Trophoblast cell (in vitro differentiated cells and primary cell): ENCODE measurements at regions not wholly inside any gene's neighbourhood (a gene's known extent, or its start where the extent isn't known, plus 50 kb on each side); places are given as distances from the start of the nearest gene placed in this dataset.

Experiments
- DNase-seq, 2 donors: peaks; one replicate each; pipeline ENCODE4 v3.0.0-alpha.2; 2016
- H2AFZ ChIP-seq: 2 replicates; pipeline ENCODE4 v1.6.1; 2013; ENCODE audit warnings: low read length, moderate library complexity, mild to moderate bottlenecking; ENCODE audit not compliant: insufficient read depth, poor library complexity
- H2AK5ac ChIP-seq: 2 replicates; pipeline ENCODE4 v1.6.1; 2013; ENCODE audit warnings: mild to moderate bottlenecking, low read length
- H2BK120ac ChIP-seq: 2 replicates; pipeline ENCODE4 v1.6.1; 2013; ENCODE audit warnings: low read length, mild to moderate bottlenecking, moderate library complexity; ENCODE audit not compliant: insufficient read depth, poor library complexity
- H2BK12ac ChIP-seq: 2 replicates; pipeline ENCODE4 v1.6.1; 2013; ENCODE audit warnings: mild to moderate bottlenecking, low read length, moderate library complexity
- H2BK5ac ChIP-seq: 2 replicates; pipeline ENCODE4 v1.6.1; 2013; ENCODE audit warnings: low read length, low read depth, moderate library complexity, mild to moderate bottlenecking; ENCODE audit not compliant: poor library complexity
- H3K14ac ChIP-seq: 2 replicates; pipeline ENCODE4 v1.6.1; 2013; ENCODE audit warnings: mild to moderate bottlenecking, low read length
- H3K18ac ChIP-seq: 2 replicates; pipeline ENCODE4 v1.6.1; 2013; ENCODE audit warnings: mild to moderate bottlenecking, low read length
- H3K23ac ChIP-seq: 2 replicates; pipeline ENCODE4 v1.6.1; 2013; ENCODE audit warnings: low read length
- H3K27ac ChIP-seq: 2 replicates; pipeline ENCODE4 v1.5.1; 2013; ENCODE audit warnings: low read depth, mild to moderate bottlenecking, inconsistent platforms, low read length, moderate library complexity
- H3K27me3 ChIP-seq: 2 replicates; pipeline ENCODE4 v1.6.1; 2013; ENCODE audit warnings: inconsistent platforms, mild to moderate bottlenecking, low read length, moderate library complexity; ENCODE audit not compliant: insufficient read depth
- H3K36me3 ChIP-seq, 2 experiments: 1 replicate in 1 of 2; 2 replicates in 1 of 2; pipeline ENCODE4 v1.6.1; 2013; ENCODE audit warnings: low read length in 2 of 2, mild to moderate bottlenecking in 2 of 2, moderate library complexity in 1 of 2; ENCODE audit not compliant: insufficient read depth in 2 of 2, control insufficient read depth in 1 of 2
- H3K4ac ChIP-seq: 2 replicates; pipeline ENCODE4 v1.6.1; 2013; ENCODE audit warnings: low read depth, mild to moderate bottlenecking, low read length, moderate library complexity
- H3K4me1 ChIP-seq, 2 experiments: 1 replicate in 1 of 2; 2 replicates in 1 of 2; pipeline ENCODE4 v1.6.1; 2013; ENCODE audit warnings: low read length in 2 of 2, mild to moderate bottlenecking in 2 of 2, moderate library complexity in 1 of 2; ENCODE audit not compliant: insufficient read depth in 2 of 2, control insufficient read depth in 1 of 2
- H3K4me2 ChIP-seq: 2 replicates; pipeline ENCODE4 v1.6.1; 2013; ENCODE audit warnings: inconsistent platforms, mild to moderate bottlenecking, low read length, moderate library complexity
- H3K4me3 ChIP-seq: 2 replicates; pipeline ENCODE4 v1.5.1; 2013; ENCODE audit warnings: mild to moderate bottlenecking, low read depth, low read length, inconsistent platforms
- H3K79me1 ChIP-seq: one replicate; pipeline ENCODE4 v1.6.1; 2013; ENCODE audit warnings: low read length
- H3K79me2 ChIP-seq: 2 replicates; pipeline ENCODE4 v1.6.1; 2013; ENCODE audit warnings: low read length, mild to moderate bottlenecking; ENCODE audit not compliant: control insufficient read depth, insufficient read depth, poor library complexity
- H3K9ac ChIP-seq: 2 replicates; pipeline ENCODE4 v1.6.1; 2013; ENCODE audit warnings: mild to moderate bottlenecking, low read length
- H3K9me3 ChIP-seq: 2 replicates; pipeline ENCODE4 v1.6.1; 2013; ENCODE audit warnings: low read depth, mild to moderate bottlenecking, control low read depth, inconsistent platforms, low read length; ENCODE audit not compliant: insufficient read depth
- H4K12ac ChIP-seq: 2 replicates; pipeline ENCODE4 v1.6.1; 2013; ENCODE audit warnings: low read depth, mild to moderate bottlenecking, low read length, moderate library complexity
- H4K8ac ChIP-seq: 2 replicates; pipeline ENCODE4 v1.6.1; 2013; ENCODE audit warnings: low read depth, mild to moderate bottlenecking, low read length, moderate library complexity
- H4K91ac ChIP-seq: one replicate; pipeline ENCODE4 v1.6.1; 2013; ENCODE audit warnings: low read depth, mild to moderate bottlenecking, low read length, moderate library complexity
- WGBS: extraction: QIAGEN DNeasy Blood & Tissue Kit; methylation state at CpG from one replicate; pipeline ENCODE4 v1.1.7; 2013; ENCODE audit warnings: missing lambda C conversion rate; ENCODE audit not compliant: insufficient read length, insufficient coverage; ENCODE audit errors: extremely low coverage; 5-methylcytosine and 5-hydroxymethylcytosine counted together

- no peak overlapping the region for H3K27ac ChIP-seq
- H4K91ac ChIP-seq, result no peak overlapping the region
- no peak overlapping the region for H2BK5ac ChIP-seq
- DNase-seq, result no peak
- no peak overlapping the region for H2BK120ac ChIP-seq
- no peak overlapping the region for H4K12ac ChIP-seq
- H3K14ac ChIP-seq, result no peak overlapping the region
- H2AFZ ChIP-seq, result no peak overlapping the region
- no peaks in the 10 kb centered on the region for H3K79me1 ChIP-seq
- no peaks in the 10 kb centered on the region for H3K27me3 ChIP-seq
- no peak overlapping the region for H3K23ac ChIP-seq
- peaks cover 6 to 11% of the 10 kb centered on the region in 2 experiments for H3K4me1 ChIP-seq
- H3K4me2 ChIP-seq, result no peak overlapping the region
- no CpG with 5 or more reads among the region's 2 CpGs for WGBS
- no peak overlapping the region for H4K8ac ChIP-seq
- no peak overlapping the region for H2BK12ac ChIP-seq
- H3K36me3 ChIP-seq, result no peaks in the 10 kb centered on the region
- no peak overlapping the region for H3K4me3 ChIP-seq
- H2AK5ac ChIP-seq, result no peak overlapping the region
- no peaks in the 10 kb centered on the region for H3K79me2 ChIP-seq
- H3K9me3 ChIP-seq, result no peaks in the 10 kb centered on the region
- H3K9ac ChIP-seq, result no peak overlapping the region
- H3K18ac ChIP-seq, result no peak overlapping the region
- H3K4ac ChIP-seq, result no peak overlapping the region
These were observed 82.6 kb downstream of the ADAMTS15 start for GRCh38 chr11:130531061-130531460.

GRCh38 chr11:130533113-130533798 is 84.8 kb downstream of the ADAMTS15 start:
- H3K18ac ChIP-seq, result no peak overlapping the region
- H3K23ac ChIP-seq, result no peak overlapping the region

GRCh38 chr11:130533871-130534270 is 85.4 kb downstream of the ADAMTS15 start:
- Histone ChIP-seq H3K18ac (no peak overlapping the region), H3K4ac (no peak overlapping the region), H2BK120ac (no peak overlapping the region), H3K23ac (no peak overlapping the region), H3K14ac (no peak overlapping the region), H3K4me1 (no peaks in the 10 kb centered on the region), H3K27ac (no peak overlapping the region), H3K79me1 (no peaks in the 10 kb centered on the region), H3K4me3 (no peak overlapping the region), H4K8ac (no peak overlapping the region), H2AFZ (no peak overlapping the region), H2BK5ac (no peak overlapping the region), H3K36me3 (no peaks in the 10 kb centered on the region), H2BK12ac (no peak overlapping the region), H3K9me3 (no peaks in the 10 kb centered on the region), H4K12ac (no peak overlapping the region), H4K91ac (no peak overlapping the region), H3K27me3 (no peaks in the 10 kb centered on the region), H3K4me2 (no peak overlapping the region), H3K79me2 (no peaks in the 10 kb centered on the region), H3K9ac (no peak overlapping the region), H2AK5ac (no peak overlapping the region)
- DNase-seq, result no peak
- no CpG with 5 or more reads among the region's 5 CpGs for WGBS

More at GRCh38 chr11:130533113-130533798, 84.8 kb downstream of the ADAMTS15 start:
- no peak overlapping the region for H2BK120ac ChIP-seq
- no peaks in the 10 kb centered on the region for H3K9me3 ChIP-seq
- no peaks in the 10 kb centered on the region for H3K79me1 ChIP-seq
- no peaks in the 10 kb centered on the region for H3K27me3 ChIP-seq
- H2BK5ac ChIP-seq, result no peak overlapping the region
- H3K4me3 ChIP-seq, result no peak overlapping the region
- H4K91ac ChIP-seq, result no peak overlapping the region
- H3K4me2 ChIP-seq, result no peak overlapping the region
- H2BK12ac ChIP-seq, result no peak overlapping the region
- no CpG with 5 or more reads among the region's 12 CpGs for WGBS
- H3K4me1 ChIP-seq, result peaks cover under 1% of the 10 kb centered on the region in 2 experiments
- no peak overlapping the region for H3K4ac ChIP-seq
- no peak overlapping the region for H2AFZ ChIP-seq
- H2AK5ac ChIP-seq, result no peak overlapping the region
- no peak overlapping the region for H3K14ac ChIP-seq
- H3K27ac ChIP-seq, result no peak overlapping the region
- no peaks in the 10 kb centered on the region for H3K36me3 ChIP-seq
- H4K12ac ChIP-seq, result no peak overlapping the region
- no peak overlapping the region for H4K8ac ChIP-seq
- H3K9ac ChIP-seq, result no peak overlapping the region
- H3K79me2 ChIP-seq, result no peaks in the 10 kb centered on the region
- DNase-seq, result no peak

- Histone ChIP-seq H2BK120ac (no peak overlapping the region), H3K4ac (no peak overlapping the region), H3K23ac (no peak overlapping the region), H2BK5ac (no peak overlapping the region), H3K79me2 (no peaks in the 10 kb centered on the region), H3K4me2 (no peak overlapping the region), H4K91ac (no peak overlapping the region), H3K9me3 (no peaks in the 10 kb centered on the region), H4K12ac (no peak overlapping the region), H3K14ac (no peak overlapping the region), H2AK5ac (no peak overlapping the region), H3K4me3 (no peak overlapping the region), H3K27me3 (no peaks in the 10 kb centered on the region), H3K9ac (no peak overlapping the region), H2AFZ (no peak overlapping the region), H4K8ac (no peak overlapping the region), H3K4me1 (no peaks in the 10 kb centered on the region), H2BK12ac (no peak overlapping the region), H3K79me1 (no peaks in the 10 kb centered on the region), H3K36me3 (no peaks in the 10 kb centered on the region), H3K27ac (no peak overlapping the region), H3K18ac (no peak overlapping the region)
- no CpG with 5 or more reads among the region's 10 CpGs for WGBS
- no peak for DNase-seq
These were observed 86.1 kb downstream of the ADAMTS15 start for GRCh38 chr11:130534551-130534950.
